Astrocyte (in vitro differentiated cells and primary cell): ENCODE measurements at regions not wholly inside any gene's neighbourhood (a gene's known extent, or its start where the extent isn't known, plus 50 kb on each side); places are given as distances from the start of the nearest gene placed in this dataset.

Experiments used
- DNase-seq: peaks from one replicate; pipeline ENCODE4 v3.0.0-alpha.2; 2010; ENCODE audit warnings: low read depth
- FAIRE-seq: peaks from 2 replicates; lab custom pipeline; 2011; peaks lifted over from hg19 to GRCh38; lab: Jason Lieb, UNC
- H2AFZ ChIP-seq: 2 replicates; pipeline ENCODE4 v1.6.0; 2012; ENCODE audit warnings: low read depth, low read length, inconsistent platforms
- H3K27ac ChIP-seq: 2 replicates; pipeline ENCODE4 v1.5.1; 2011; ENCODE audit warnings: low read depth, low read length, inconsistent platforms
- H3K27me3 ChIP-seq: 2 replicates; pipeline ENCODE4 v1.6.0; 2011; ENCODE audit warnings: low read length, inconsistent platforms; ENCODE audit not compliant: insufficient read depth
- H3K36me3 ChIP-seq: 2 replicates; pipeline ENCODE4 v1.5.1; 2011; ENCODE audit warnings: low read length, inconsistent platforms; ENCODE audit not compliant: insufficient read depth
- H3K4me1 ChIP-seq: 2 replicates; pipeline ENCODE4 v1.5.1; 2011; ENCODE audit warnings: low read length, inconsistent platforms; ENCODE audit not compliant: insufficient read depth
- H3K4me2 ChIP-seq: 2 replicates; pipeline ENCODE4 v1.6.0; 2012; ENCODE audit warnings: low read length, inconsistent platforms
- H3K4me3 ChIP-seq: 2 replicates; pipeline ENCODE4 v1.5.1; 2011; ENCODE audit warnings: low read depth, mild to moderate bottlenecking, low read length, inconsistent platforms; ENCODE audit not compliant: insufficient read depth
- H3K79me2 ChIP-seq: 2 replicates; pipeline ENCODE4 v1.6.0; 2012; ENCODE audit warnings: mild to moderate bottlenecking, low read length, inconsistent platforms; ENCODE audit not compliant: insufficient read depth
- H3K9ac ChIP-seq: 2 replicates; pipeline ENCODE4 v1.6.0; 2012; ENCODE audit warnings: mild to moderate bottlenecking, low read length, inconsistent platforms
- H3K9me3 ChIP-seq: 2 replicates; pipeline ENCODE4 v1.5.1; 2012; ENCODE audit warnings: low read depth, mild to moderate bottlenecking, low read length, inconsistent platforms; ENCODE audit not compliant: insufficient read depth
- H4K20me1 ChIP-seq: 2 replicates; pipeline ENCODE4 v1.6.0; 2012; ENCODE audit warnings: low read length, inconsistent platforms; ENCODE audit not compliant: insufficient read depth
- H3K27ac Mint-ChIP-seq: one replicate; pipeline ENCODE4 v1.8.0; 2021; ENCODE audit warnings: mild to moderate bottlenecking, mixed read lengths; ENCODE audit not compliant: unreplicated experiment
- H3K27me3 Mint-ChIP-seq: one replicate; pipeline ENCODE4 v1.8.0; 2021; ENCODE audit warnings: low read depth, mixed read lengths; ENCODE audit not compliant: unreplicated experiment
- H3K36me3 Mint-ChIP-seq: one replicate; pipeline ENCODE4 v1.8.0; 2021; ENCODE audit warnings: low read depth, mixed read lengths; ENCODE audit not compliant: unreplicated experiment
- H3K4me1 Mint-ChIP-seq: one replicate; pipeline ENCODE4 v1.8.0; 2021; ENCODE audit warnings: low read depth, mixed read lengths; ENCODE audit not compliant: unreplicated experiment
- H3K4me3 Mint-ChIP-seq: one replicate; pipeline ENCODE4 v1.8.0; 2021; ENCODE audit warnings: mild to moderate bottlenecking, moderate library complexity, mixed read lengths; ENCODE audit not compliant: unreplicated experiment
- H3K9me3 Mint-ChIP-seq: one replicate; pipeline ENCODE4 v1.8.0; 2021; ENCODE audit warnings: mild to moderate bottlenecking, mixed read lengths; ENCODE audit not compliant: unreplicated experiment
- CTCF ChIP-seq: IDR thresholded peaks from 2 replicates; pipeline ENCODE4 v1.5.1; 2011; ENCODE audit warnings: low read depth, mild to moderate bottlenecking, inconsistent platforms, low read length, moderate library complexity; ENCODE audit not compliant: insufficient read depth
- EZH2 ChIP-seq: IDR thresholded peaks from 2 replicates; pipeline ENCODE4 v1.6.1; 2012; ENCODE audit warnings: mild to moderate bottlenecking, low read length, inconsistent platforms; ENCODE audit not compliant: insufficient read depth

- Histone ChIP-seq H3K9ac (no peak overlapping the region), H4K20me1 (no peaks in the 10 kb centered on the region), H3K4me3 (no peak overlapping the region), H3K36me3 (no peaks in the 10 kb centered on the region), H3K27ac (no peak overlapping the region), H2AFZ (no peak overlapping the region), H3K4me2 (no peak overlapping the region), H3K4me1 (peaks cover 2% of the 10 kb centered on the region), H3K27me3 (no peaks in the 10 kb centered on the region), H3K9me3 (no peaks in the 10 kb centered on the region), H3K79me2 (no peaks in the 10 kb centered on the region)
- Mint-ChIP-seq H3K27me3 (peaks cover 26% of the 10 kb centered on the region), H3K36me3 (no peaks in the 10 kb centered on the region), H3K4me1 (peaks cover 8% of the 10 kb centered on the region), H3K9me3 (no peaks in the 10 kb centered on the region), H3K27ac (no peak overlapping the region), H3K4me3 (no peak overlapping the region)
- TF ChIP-seq EZH2 (no peak), CTCF (no peak)
- DNase-seq (no peak), FAIRE-seq (no peak)
Observed at GRCh38 chr2:133975676-133976428, 278.0 kb upstream of the MGAT5 start.

DNA sequence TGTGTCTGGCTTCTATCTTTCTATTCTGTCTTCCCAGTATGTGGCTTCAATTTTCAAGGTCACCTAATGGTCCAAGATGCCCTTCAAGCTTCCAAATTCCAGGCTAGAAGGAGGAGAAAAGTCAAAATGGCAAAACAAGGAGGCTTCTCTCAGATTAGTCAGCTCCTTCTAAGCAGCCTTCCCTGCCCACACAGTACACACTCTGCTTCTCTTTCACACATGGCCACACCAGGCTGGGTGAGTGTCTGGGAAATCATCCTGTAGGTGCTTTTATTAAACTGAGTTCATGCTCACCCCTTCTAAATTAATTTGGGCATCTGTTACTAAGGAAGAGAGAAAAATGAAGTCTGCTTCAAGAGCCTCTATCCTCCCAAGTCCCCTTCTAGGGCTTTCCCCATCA lies 277.2 kb upstream of the MGAT5 start:
- no peak overlapping the region for H3K27ac ChIP-seq
- no peak overlapping the region for H2AFZ ChIP-seq
- Mint-ChIP-seq H3K27ac (no peak overlapping the region), H3K9me3 (no peaks in the 10 kb centered on the region), H3K4me3 (no peak overlapping the region), H3K4me1 (peaks cover 8% of the 10 kb centered on the region), H3K27me3 (peaks cover 20% of the 10 kb centered on the region), H3K36me3 (no peaks in the 10 kb centered on the region)
- H3K4me2 ChIP-seq, result no peak overlapping the region
- H3K4me1 ChIP-seq, result peaks cover 2% of the 10 kb centered on the region
- TF ChIP-seq CTCF (no peak), EZH2 (no peak)
- no peak overlapping the region for H3K4me3 ChIP-seq
- H3K36me3 ChIP-seq, result no peaks in the 10 kb centered on the region
- H3K9ac ChIP-seq, result no peak overlapping the region
- H4K20me1 ChIP-seq, result no peaks in the 10 kb centered on the region
- DNase-seq, result no peak
- H3K9me3 ChIP-seq, result no peaks in the 10 kb centered on the region
- no peaks in the 10 kb centered on the region for H3K79me2 ChIP-seq
- H3K27me3 ChIP-seq, result no peaks in the 10 kb centered on the region
- no peak for FAIRE-seq

GRCh38 chr2:133977405-133977804 lies 276.5 kb upstream of the MGAT5 start:
- Mint-ChIP-seq H3K36me3 (no peaks in the 10 kb centered on the region), H3K4me3 (no peak overlapping the region), H3K9me3 (no peaks in the 10 kb centered on the region), H3K4me1 (peaks cover 8% of the 10 kb centered on the region), H3K27me3 (peaks cover 17% of the 10 kb centered on the region), H3K27ac (no peak overlapping the region)
- no peak overlapping the region for H3K4me3 ChIP-seq
- no peak overlapping the region for H2AFZ ChIP-seq
- H3K9ac ChIP-seq, result no peak overlapping the region
- FAIRE-seq (no peak), DNase-seq (no peak)
- no peaks in the 10 kb centered on the region for H3K79me2 ChIP-seq
- no peaks in the 10 kb centered on the region for H3K9me3 ChIP-seq
- TF ChIP-seq CTCF, result no peak
- TF ChIP-seq EZH2, result no peak
- H4K20me1 ChIP-seq, result no peaks in the 10 kb centered on the region
- H3K27ac ChIP-seq, result no peak overlapping the region
- no peaks in the 10 kb centered on the region for H3K36me3 ChIP-seq
- no peak overlapping the region for H3K4me2 ChIP-seq
- H3K27me3 ChIP-seq, result no peaks in the 10 kb centered on the region
- H3K4me1 ChIP-seq, result peaks cover 2% of the 10 kb centered on the region
